GM23248 (cell line): ENCODE measurements at regions not wholly inside any gene's neighbourhood (a gene's known extent, or its start where the extent isn't known, plus 50 kb on each side); places are given as distances from the start of the nearest gene placed in this dataset.

Experiments
- EZH2 ChIP-seq: fragments of 200-600 bp; sonication (generic); IDR thresholded peaks from 2 replicates; pipeline ENCODE4 v1.6.1; 2018; ENCODE audit warnings: antibody characterized with exemption, mild to moderate bottlenecking; ENCODE audit not compliant: insufficient read depth, poor library complexity, severe bottlenecking
- EZH2phosphoT487 ChIP-seq: fragments of 200-600 bp; sonication (generic); IDR thresholded peaks from 2 replicates; pipeline ENCODE4 v1.6.1; 2018; ENCODE audit warnings: antibody characterized with exemption, moderate library complexity, mild to moderate bottlenecking, low read depth; ENCODE audit not compliant: insufficient read depth

DNA sequence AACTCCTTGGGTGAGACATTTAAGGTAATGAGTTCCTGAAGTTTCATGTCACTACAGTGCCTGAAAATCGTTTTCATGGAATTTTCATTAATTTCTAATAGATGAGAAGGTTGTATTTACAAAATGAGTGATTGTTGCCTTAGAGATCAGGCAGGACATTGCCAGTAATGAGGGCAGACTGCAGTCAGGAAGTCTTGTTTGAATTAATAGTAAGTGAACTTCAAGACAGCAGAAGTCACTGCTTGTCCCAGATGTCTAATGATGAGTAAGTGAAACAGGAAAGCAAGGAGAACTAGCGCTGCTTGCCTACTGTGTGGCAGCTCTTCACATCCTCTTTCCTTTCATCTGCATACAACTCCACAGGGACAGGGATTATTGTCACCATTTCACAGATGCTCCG, 237.4 kb downstream of the BAMBI start:
- no peak for TF ChIP-seq EZH2
- TF ChIP-seq EZH2phosphoT487: no peak
